K562 (cell line): ENCODE measurements at regions not wholly inside any gene's neighbourhood (a gene's known extent, or its start where the extent isn't known, plus 50 kb on each side); places are given as distances from the start of the nearest gene placed in this dataset.
A peak's percentile ranks its signal among the peaks of the same experiment; 100 is the strongest.

ENCODE experiments used
- AFF4 ChIP-seq: sonication (generic); formaldehyde crosslinking; IDR thresholded peaks from 2 replicates; pipeline ENCODE4 v1.8.0; 2023; ENCODE audit warnings: mild to moderate bottlenecking, missing genetic modification reagents
- CBFA2T2 ChIP-seq: fragments of 450-650 bp; conservative IDR thresholded peaks from 2 replicates; pipeline ENCODE4 v1.6.1; 2017; ENCODE audit warnings: mild to moderate bottlenecking
- MYC ChIP-seq, 2 experiments: fragments of 250-450 bp in 1 of 2; sonication (Bioruptor Pico) in 1 of 2; IDR thresholded peaks; 2 replicates each; pipeline versions ENCODE4 v1.5.1 to v1.6.1; 2012 to 2021; ENCODE audit warnings: low read depth in 2 of 2, borderline replicate concordance in 1 of 2, improper control_type of control experiment in 1 of 2, low read length in 1 of 2, mild to moderate bottlenecking in 1 of 2, moderate library complexity in 1 of 2
- POU5F1 ChIP-seq: fragments of 150-350 bp; IDR thresholded peaks from 2 replicates; pipeline ENCODE4 v1.6.1; 2014; ENCODE audit warnings: borderline replicate concordance, low read length, low read depth, mild to moderate bottlenecking; ENCODE audit not compliant: partially characterized antibody
- RFX5 ChIP-seq: IDR thresholded peaks from 2 replicates; pipeline ENCODE4 v1.6.1; 2011; ENCODE audit warnings: low read depth, mild to moderate bottlenecking, improper control_type of control experiment, low read length
- SMAD3 ChIP-seq: fragments of 450-650 bp; formaldehyde crosslinking; conservative IDR thresholded peaks from 2 replicates; pipeline ENCODE4 v1.4.0; 2020; ENCODE audit warnings: mild to moderate bottlenecking
- TCF3 ChIP-seq: sonication (generic); formaldehyde crosslinking; IDR thresholded peaks from 2 replicates; pipeline ENCODE4 v1.4.0; 2020; ENCODE audit warnings: mild to moderate bottlenecking, missing genetic modification reagents
- ZFP1 ChIP-seq: fragments of 450-650 bp; formaldehyde crosslinking; IDR thresholded peaks from 2 replicates; pipeline ENCODE4 v1.4.0; 2020; ENCODE audit warnings: mild to moderate bottlenecking, mixed read lengths
- TF ChIP-seq, protein P1 (sequence below), 3 experiments: fragments of 200-800 bp in 1 of 3; fragments of 250-450 bp in 1 of 3; fragments of 450-650 bp in 1 of 3; sonication (Bioruptor Pico) in 1 of 3; sonication (Bioruptor generic) in 1 of 3; formaldehyde crosslinking in 1 of 3; IDR thresholded peaks; 2 replicates each; pipeline versions ENCODE4 v1.6.1 to v1.8.0; 2016 to 2022; ENCODE audit warnings: mild to moderate bottlenecking in 2 of 3, missing genetic modification characterization in 2 of 3, missing compliant biosample characterization in 1 of 3, moderate library complexity in 1 of 3
- TF ChIP-seq, protein P2 (sequence below): fragments of 250-450 bp; sonication (Bioruptor Pico); IDR thresholded peaks from 2 replicates; pipeline ENCODE4 v1.5.0; 2020; ENCODE audit warnings: mild to moderate bottlenecking

GRCh38 chr22:22759889-22760546 is 115.6 kb downstream of the GGTLC2 start (continued):
- TF ChIP-seq, protein P1, sequence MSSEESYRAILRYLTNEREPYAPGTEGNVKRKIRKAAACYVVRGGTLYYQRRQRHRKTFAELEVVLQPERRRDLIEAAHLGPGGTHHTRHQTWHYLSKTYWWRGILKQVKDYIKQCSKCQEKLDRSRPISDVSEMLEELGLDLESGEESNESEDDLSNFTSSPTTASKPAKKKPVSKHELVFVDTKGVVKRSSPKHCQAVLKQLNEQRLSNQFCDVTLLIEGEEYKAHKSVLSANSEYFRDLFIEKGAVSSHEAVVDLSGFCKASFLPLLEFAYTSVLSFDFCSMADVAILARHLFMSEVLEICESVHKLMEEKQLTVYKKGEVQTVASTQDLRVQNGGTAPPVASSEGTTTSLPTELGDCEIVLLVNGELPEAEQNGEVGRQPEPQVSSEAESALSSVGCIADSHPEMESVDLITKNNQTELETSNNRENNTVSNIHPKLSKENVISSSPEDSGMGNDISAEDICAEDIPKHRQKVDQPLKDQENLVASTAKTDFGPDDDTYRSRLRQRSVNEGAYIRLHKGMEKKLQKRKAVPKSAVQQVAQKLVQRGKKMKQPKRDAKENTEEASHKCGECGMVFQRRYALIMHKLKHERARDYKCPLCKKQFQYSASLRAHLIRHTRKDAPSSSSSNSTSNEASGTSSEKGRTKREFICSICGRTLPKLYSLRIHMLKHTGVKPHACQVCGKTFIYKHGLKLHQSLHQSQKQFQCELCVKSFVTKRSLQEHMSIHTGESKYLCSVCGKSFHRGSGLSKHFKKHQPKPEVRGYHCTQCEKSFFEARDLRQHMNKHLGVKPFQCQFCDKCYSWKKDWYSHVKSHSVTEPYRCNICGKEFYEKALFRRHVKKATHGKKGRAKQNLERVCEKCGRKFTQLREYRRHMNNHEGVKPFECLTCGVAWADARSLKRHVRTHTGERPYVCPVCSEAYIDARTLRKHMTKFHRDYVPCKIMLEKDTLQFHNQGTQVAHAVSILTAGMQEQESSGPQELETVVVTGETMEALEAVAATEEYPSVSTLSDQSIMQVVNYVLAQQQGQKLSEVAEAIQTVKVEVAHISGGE (CRISPR knock-in tag; IDR thresholded peaks at IDR 0.05), result 0 out of 6 replicates have a peak, but pooled peaks of 1 of the 3 experiments have one; percentile 40
- TF ChIP-seq ZFP1 (peak; percentile 56), CBFA2T2 (no peak), POU5F1 (no peak), RFX5 (no peak), MYC (IDR thresholded peaks at IDR 0.05; ENCODE audit: low read depth, low read length) (no peak), MYC (CRISPR knock-in tag; IDR thresholded peaks at IDR 0.05; ENCODE audit: borderline replicate concordance, low read depth) (no peak), SMAD3 (CRISPR knock-in tag) (no peak), AFF4 (no peak), TCF3 (CRISPR knock-in tag) (no peak)
- TF ChIP-seq, protein P2, sequence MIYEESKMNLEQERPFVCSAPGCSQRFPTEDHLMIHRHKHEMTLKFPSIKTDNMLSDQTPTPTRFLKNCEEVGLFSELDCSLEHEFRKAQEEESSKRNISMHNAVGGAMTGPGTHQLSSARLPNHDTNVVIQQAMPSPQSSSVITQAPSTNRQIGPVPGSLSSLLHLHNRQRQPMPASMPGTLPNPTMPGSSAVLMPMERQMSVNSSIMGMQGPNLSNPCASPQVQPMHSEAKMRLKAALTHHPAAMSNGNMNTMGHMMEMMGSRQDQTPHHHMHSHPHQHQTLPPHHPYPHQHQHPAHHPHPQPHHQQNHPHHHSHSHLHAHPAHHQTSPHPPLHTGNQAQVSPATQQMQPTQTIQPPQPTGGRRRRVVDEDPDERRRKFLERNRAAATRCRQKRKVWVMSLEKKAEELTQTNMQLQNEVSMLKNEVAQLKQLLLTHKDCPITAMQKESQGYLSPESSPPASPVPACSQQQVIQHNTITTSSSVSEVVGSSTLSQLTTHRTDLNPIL (CRISPR knock-in tag), result no peak
